ENCODE measurements at regions not wholly inside any gene's neighbourhood (a gene's known extent, or its start where the extent isn't known, plus 50 kb on each side); places are given as distances from the start of the nearest gene placed in this dataset.

DNA sequence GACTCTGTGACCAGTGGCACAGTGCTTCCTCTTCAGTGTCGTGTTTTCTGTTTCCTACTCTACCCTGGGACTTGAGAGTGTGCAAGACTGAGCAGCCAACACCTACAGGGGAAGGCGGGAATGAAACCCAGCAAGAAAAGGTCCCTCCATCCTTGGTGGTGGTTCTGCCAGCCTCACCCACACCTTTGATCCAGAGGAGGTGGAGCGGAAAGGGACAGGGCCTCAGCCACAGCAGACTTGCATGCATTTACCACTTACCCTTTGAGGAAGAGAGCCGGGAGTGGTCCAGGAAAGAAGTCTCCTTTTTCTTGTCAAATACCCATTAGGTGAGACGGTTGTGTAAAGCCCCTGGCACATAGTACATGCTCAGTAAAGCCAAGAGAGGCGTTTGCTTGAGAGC lies 164.8 kb upstream of the ZNF536 start:
- TF ChIP-seq, protein P1, sequence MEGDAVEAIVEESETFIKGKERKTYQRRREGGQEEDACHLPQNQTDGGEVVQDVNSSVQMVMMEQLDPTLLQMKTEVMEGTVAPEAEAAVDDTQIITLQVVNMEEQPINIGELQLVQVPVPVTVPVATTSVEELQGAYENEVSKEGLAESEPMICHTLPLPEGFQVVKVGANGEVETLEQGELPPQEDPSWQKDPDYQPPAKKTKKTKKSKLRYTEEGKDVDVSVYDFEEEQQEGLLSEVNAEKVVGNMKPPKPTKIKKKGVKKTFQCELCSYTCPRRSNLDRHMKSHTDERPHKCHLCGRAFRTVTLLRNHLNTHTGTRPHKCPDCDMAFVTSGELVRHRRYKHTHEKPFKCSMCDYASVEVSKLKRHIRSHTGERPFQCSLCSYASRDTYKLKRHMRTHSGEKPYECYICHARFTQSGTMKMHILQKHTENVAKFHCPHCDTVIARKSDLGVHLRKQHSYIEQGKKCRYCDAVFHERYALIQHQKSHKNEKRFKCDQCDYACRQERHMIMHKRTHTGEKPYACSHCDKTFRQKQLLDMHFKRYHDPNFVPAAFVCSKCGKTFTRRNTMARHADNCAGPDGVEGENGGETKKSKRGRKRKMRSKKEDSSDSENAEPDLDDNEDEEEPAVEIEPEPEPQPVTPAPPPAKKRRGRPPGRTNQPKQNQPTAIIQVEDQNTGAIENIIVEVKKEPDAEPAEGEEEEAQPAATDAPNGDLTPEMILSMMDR (IDR thresholded peaks at IDR 0.05), result no peak
- TF ChIP-seq POLR2A (IDR thresholded peaks at IDR 0.05), result no peak

Data from esophagus squamous epithelium (tissue), 4 donors.